OCI-M1 (cell line): ENCODE measurements at regions not wholly inside any gene's neighbourhood (a gene's known extent, or its start where the extent isn't known, plus 50 kb on each side); places are given as distances from the start of the nearest gene placed in this dataset.
A peak's percentile ranks its signal among the peaks of the same experiment; 100 is the strongest.
"Not testable (repeated sequence)": the region's sequence is repeated elsewhere in the genome, so short reads cannot be mapped to it uniquely, and the experiment has no call there.

Experiments
- DNase-seq: peaks from one replicate; lab custom pipeline; 2025; lab: John Stamatoyannopoulos, UW

GRCh38 chr19:28563964-28564921 lies 648.7 kb downstream of the UQCRFS1 start:
- DNase-seq = no peak

GRCh38 chr19:28560786-28561185 lies 652.2 kb downstream of the UQCRFS1 start:
- peak; percentile 59 for DNase-seq

- no peak for DNase-seq
Observed at GRCh38 chr19:28558783-28559182, 654.2 kb downstream of the UQCRFS1 start.

- peak; percentile 50 for DNase-seq
Observed at GRCh38 chr19:28556371-28556770, 656.6 kb downstream of the UQCRFS1 start.

GRCh38 chr19:28555317-28555716 lies 657.6 kb downstream of the UQCRFS1 start:
- DNase-seq = no peak

GRCh38 chr19:28554321-28555091 lies 658.4 kb downstream of the UQCRFS1 start:
- DNase-seq = no peak

GRCh38 chr19:28553764-28554163 lies 659.2 kb downstream of the UQCRFS1 start:
- DNase-seq = no peak

GRCh38 chr19:28553005-28553404 lies 659.9 kb downstream of the UQCRFS1 start:
- peak; percentile 55 for DNase-seq

- DNase-seq = no peak
Observed at GRCh38 chr19:28549680-28550277, 663.2 kb downstream of the UQCRFS1 start.

GRCh38 chr19:28546148-28546685 lies 666.7 kb downstream of the UQCRFS1 start:
- DNase-seq = peak; percentile 88

GRCh38 chr19:28545397-28545796 lies 667.6 kb downstream of the UQCRFS1 start:
- not testable (repeated sequence) for DNase-seq

GRCh38 chr19:28544451-28545261 lies 668.3 kb downstream of the UQCRFS1 start:
- peak; percentile 78 for DNase-seq

GRCh38 chr19:28543244-28543776 lies 669.6 kb downstream of the UQCRFS1 start:
- peak; percentile 33 for DNase-seq

GRCh38 chr19:28542394-28543243 lies 670.3 kb downstream of the UQCRFS1 start:
- peak; percentile 42 for DNase-seq

GRCh38 chr19:28541602-28542393 lies 671.2 kb downstream of the UQCRFS1 start:
- DNase-seq = no peak

- DNase-seq = peak; percentile 32
Observed at GRCh38 chr19:28541029-28541428, 671.9 kb downstream of the UQCRFS1 start.

GRCh38 chr19:28540385-28540784 lies 672.6 kb downstream of the UQCRFS1 start:
- not testable (repeated sequence) for DNase-seq

- no peak for DNase-seq
Observed at GRCh38 chr19:28539759-28540158, 673.2 kb downstream of the UQCRFS1 start.

- DNase-seq = not testable (repeated sequence)
Observed at GRCh38 chr19:28538579-28538978, 674.4 kb downstream of the UQCRFS1 start.
